ENCODE measurements at regions not wholly inside any gene's neighbourhood (a gene's known extent, or its start where the extent isn't known, plus 50 kb on each side); places are given as distances from the start of the nearest gene placed in this dataset.

GRCh38 chr4:127538016-127538415 lies 94.7 kb upstream of the INTU start:
- no peak for TF ChIP-seq CTCF (IDR thresholded peaks at IDR 0.05; ENCODE audit: borderline replicate concordance, extremely low read depth, low read length, poor library complexity, severe bottlenecking)
- no peak for TF ChIP-seq EZH2 (IDR thresholded peaks at IDR 0.05; ENCODE audit: borderline replicate concordance, low read depth, low read length, severe bottlenecking)
